Neural cell (in vitro differentiated cells): ENCODE measurements at regions not wholly inside any gene's neighbourhood (a gene's known extent, or its start where the extent isn't known, plus 50 kb on each side); places are given as distances from the start of the nearest gene placed in this dataset.
"Not testable (repeated sequence)": the region's sequence is repeated elsewhere in the genome, so short reads cannot be mapped to it uniquely, and the experiment has no call there.

ENCODE experiments used
- EP300 ChIP-seq: fragments of 450-650 bp; conservative IDR thresholded peaks from 2 replicates; pipeline ENCODE4 v1.6.1; 2014; ENCODE audit warnings: antibody characterized with exemption, mild to moderate bottlenecking, moderate library complexity; ENCODE audit not compliant: poor library complexity, severe bottlenecking
- EZH2 ChIP-seq: fragments of 200-600, 300-800 bp; shearing (Covaris generic), sonication (generic); IDR thresholded peaks from 2 replicates; pipeline ENCODE4 v1.6.1; 2014; ENCODE audit warnings: antibody characterized with exemption, low read length, borderline replicate concordance, mild to moderate bottlenecking; ENCODE audit not compliant: insufficient read depth, poor library complexity, severe bottlenecking
- MXI1 ChIP-seq: fragments of 450-650 bp; conservative IDR thresholded peaks from 2 replicates; pipeline ENCODE4 v1.6.1; 2014; ENCODE audit warnings: antibody characterized with exemption, mild to moderate bottlenecking; ENCODE audit not compliant: poor library complexity, severe bottlenecking
- POLR2AphosphoS5 ChIP-seq: IDR thresholded peaks from 2 replicates; pipeline ENCODE4 v1.6.1; 2012
- RAD21 ChIP-seq: fragments of 450-650 bp; conservative IDR thresholded peaks from 2 replicates; pipeline ENCODE4 v1.6.1; 2014; ENCODE audit warnings: antibody characterized with exemption, mild to moderate bottlenecking, moderate library complexity
- SMC3 ChIP-seq: fragments of 450-650 bp; conservative IDR thresholded peaks from 2 replicates; pipeline ENCODE4 v1.6.1; 2014; ENCODE audit warnings: antibody characterized with exemption, mild to moderate bottlenecking, moderate library complexity; ENCODE audit not compliant: poor library complexity
- TAF1 ChIP-seq: IDR thresholded peaks from 2 replicates; pipeline ENCODE4 v1.6.1; 2012; ENCODE audit warnings: low read depth
- TF ChIP-seq, protein P1 (sequence below): fragments of 450-650 bp; IDR thresholded peaks from 2 replicates; pipeline ENCODE4 v1.5.1; 2014; ENCODE audit warnings: antibody characterized with exemption, mild to moderate bottlenecking, moderate library complexity; ENCODE audit not compliant: poor library complexity, severe bottlenecking
- TF ChIP-seq, protein P2 (sequence below): IDR thresholded peaks from 2 replicates; pipeline ENCODE4 v1.6.1; 2012; ENCODE audit warnings: borderline replicate concordance

DNA sequence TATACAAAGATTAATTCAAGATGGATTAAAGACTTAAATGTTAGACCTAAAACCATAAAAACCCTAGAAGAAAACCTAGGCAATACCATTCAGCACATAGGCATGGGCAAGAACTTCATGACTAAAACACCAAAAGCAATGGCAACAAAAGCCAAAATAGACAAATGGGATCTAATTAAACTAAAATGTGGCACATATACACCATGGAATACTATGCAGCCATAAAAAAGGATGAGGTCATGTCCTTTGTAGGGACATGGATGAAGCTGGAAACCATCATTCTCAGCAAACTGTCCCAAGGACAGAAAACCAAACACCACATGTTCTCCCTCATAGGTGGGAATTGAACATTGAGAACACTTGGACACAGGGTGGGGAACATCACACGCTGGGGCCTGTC is 133.4 kb upstream of the APOOL start:
- TF ChIP-seq, protein P1, sequence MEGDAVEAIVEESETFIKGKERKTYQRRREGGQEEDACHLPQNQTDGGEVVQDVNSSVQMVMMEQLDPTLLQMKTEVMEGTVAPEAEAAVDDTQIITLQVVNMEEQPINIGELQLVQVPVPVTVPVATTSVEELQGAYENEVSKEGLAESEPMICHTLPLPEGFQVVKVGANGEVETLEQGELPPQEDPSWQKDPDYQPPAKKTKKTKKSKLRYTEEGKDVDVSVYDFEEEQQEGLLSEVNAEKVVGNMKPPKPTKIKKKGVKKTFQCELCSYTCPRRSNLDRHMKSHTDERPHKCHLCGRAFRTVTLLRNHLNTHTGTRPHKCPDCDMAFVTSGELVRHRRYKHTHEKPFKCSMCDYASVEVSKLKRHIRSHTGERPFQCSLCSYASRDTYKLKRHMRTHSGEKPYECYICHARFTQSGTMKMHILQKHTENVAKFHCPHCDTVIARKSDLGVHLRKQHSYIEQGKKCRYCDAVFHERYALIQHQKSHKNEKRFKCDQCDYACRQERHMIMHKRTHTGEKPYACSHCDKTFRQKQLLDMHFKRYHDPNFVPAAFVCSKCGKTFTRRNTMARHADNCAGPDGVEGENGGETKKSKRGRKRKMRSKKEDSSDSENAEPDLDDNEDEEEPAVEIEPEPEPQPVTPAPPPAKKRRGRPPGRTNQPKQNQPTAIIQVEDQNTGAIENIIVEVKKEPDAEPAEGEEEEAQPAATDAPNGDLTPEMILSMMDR: not testable (repeated sequence)
- TF ChIP-seq, protein P2, sequence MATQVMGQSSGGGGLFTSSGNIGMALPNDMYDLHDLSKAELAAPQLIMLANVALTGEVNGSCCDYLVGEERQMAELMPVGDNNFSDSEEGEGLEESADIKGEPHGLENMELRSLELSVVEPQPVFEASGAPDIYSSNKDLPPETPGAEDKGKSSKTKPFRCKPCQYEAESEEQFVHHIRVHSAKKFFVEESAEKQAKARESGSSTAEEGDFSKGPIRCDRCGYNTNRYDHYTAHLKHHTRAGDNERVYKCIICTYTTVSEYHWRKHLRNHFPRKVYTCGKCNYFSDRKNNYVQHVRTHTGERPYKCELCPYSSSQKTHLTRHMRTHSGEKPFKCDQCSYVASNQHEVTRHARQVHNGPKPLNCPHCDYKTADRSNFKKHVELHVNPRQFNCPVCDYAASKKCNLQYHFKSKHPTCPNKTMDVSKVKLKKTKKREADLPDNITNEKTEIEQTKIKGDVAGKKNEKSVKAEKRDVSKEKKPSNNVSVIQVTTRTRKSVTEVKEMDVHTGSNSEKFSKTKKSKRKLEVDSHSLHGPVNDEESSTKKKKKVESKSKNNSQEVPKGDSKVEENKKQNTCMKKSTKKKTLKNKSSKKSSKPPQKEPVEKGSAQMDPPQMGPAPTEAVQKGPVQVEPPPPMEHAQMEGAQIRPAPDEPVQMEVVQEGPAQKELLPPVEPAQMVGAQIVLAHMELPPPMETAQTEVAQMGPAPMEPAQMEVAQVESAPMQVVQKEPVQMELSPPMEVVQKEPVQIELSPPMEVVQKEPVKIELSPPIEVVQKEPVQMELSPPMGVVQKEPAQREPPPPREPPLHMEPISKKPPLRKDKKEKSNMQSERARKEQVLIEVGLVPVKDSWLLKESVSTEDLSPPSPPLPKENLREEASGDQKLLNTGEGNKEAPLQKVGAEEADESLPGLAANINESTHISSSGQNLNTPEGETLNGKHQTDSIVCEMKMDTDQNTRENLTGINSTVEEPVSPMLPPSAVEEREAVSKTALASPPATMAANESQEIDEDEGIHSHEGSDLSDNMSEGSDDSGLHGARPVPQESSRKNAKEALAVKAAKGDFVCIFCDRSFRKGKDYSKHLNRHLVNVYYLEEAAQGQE: not testable (repeated sequence)
- TF ChIP-seq POLR2AphosphoS5, EP300, TAF1, SMC3, EZH2, RAD21, MXI1: not testable (repeated sequence)
